ENCODE measurements at regions not wholly inside any gene's neighbourhood (a gene's known extent, or its start where the extent isn't known, plus 50 kb on each side); places are given as distances from the start of the nearest gene placed in this dataset.
"Not testable (repeated sequence)": the region's sequence is repeated elsewhere in the genome, so short reads cannot be mapped to it uniquely, and the experiment has no call there.

DNA sequence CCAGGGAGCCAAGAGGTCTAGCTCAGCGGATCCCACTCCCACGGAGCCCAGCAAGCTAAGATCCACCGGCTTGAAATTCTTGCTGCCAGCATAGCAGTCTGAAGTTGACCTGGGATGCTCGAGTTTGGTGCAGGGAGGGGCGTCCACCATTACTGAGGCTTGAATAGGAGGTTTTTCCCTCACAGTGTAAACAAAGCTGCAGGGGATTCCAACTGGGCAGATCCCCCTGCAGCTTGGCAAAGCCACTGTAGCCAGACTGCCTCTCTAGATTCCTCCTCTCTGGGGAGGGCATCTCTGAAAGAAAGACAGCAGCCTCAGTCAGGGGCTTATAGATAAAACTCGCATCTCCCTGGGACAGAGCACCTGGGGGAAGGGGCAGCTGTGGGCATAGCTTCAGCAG is 118.8 kb upstream of the PRICKLE1 start:
- H3K36me3 ChIP-seq (ENCODE audit: control insufficient read depth in 2 of 2, insufficient read depth in 2 of 2, low read length in 2 of 2); H3K9ac ChIP-seq (ENCODE audit: low read length in 2 of 2); H3K4me3 ChIP-seq (ENCODE audit: low read length in 2 of 2); H3K27me3 ChIP-seq (ENCODE audit: control insufficient read depth in 1 of 2, insufficient read depth in 2 of 2, low read length in 2 of 2); H3K27ac ChIP-seq (ENCODE audit: low read length); H3K4me1 ChIP-seq (ENCODE audit: control insufficient read depth, insufficient read depth, low read length); H3K9me3 ChIP-seq (ENCODE audit: control insufficient read depth in 2 of 2, low read length in 2 of 2): not testable (repeated sequence)

DNA sequence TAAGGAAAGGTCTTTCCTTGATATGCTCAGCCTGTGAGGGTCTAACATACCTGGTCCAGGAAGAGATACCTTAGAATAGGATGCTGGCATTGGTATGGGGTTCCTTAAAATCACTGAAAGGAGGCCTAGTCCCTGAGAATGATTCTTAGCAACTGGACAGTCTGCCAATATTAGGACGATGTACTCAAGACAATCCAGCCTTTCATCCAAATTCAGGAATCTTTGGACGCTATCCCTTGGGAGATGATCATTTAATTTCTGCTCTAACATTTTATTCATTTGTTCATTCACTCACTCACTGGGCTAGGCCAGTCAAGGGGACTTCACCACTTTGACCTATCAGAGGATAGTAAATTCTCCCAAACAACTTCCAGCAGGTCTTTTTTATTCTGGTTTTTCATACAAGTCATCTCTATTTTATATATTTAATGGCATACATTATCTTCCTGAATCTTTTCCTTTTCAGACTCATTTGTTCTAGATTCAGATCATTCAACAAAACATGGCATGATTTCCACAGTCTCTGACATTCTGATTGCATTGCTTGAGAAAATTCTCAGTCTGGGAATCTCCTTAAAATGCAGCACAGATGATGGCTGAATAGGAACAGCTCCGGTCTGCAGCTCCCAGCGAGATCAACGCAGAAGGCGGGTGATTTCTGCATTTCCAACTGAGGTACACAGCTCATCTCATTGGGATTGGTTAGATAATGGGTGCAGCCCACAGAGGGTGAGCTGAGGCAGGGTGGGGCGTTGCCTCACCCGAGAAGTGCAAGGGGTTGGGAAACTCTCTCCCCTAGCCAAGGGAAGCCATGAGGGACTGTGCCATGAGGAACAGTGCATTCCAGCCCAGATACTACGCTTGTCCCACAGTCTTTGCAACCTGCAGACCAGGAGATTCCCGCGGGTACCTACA is 118.0 kb upstream of the PRICKLE1 start:
- H3K4me3 ChIP-seq (ENCODE audit: low read length in 2 of 2): no peak overlapping the region
- no peaks in the 10 kb centered on the region for H3K27me3 ChIP-seq (ENCODE audit: control insufficient read depth in 1 of 2, insufficient read depth in 2 of 2, low read length in 2 of 2)

GRCh38 chr12:42706321-42706720 is 116.8 kb upstream of the PRICKLE1 start:
- no peaks in the 10 kb centered on the region for H3K4me1 ChIP-seq (ENCODE audit: control insufficient read depth, insufficient read depth, low read length)
- H3K27me3 ChIP-seq (ENCODE audit: control insufficient read depth in 1 of 2, insufficient read depth in 2 of 2, low read length in 2 of 2): no peaks in the 10 kb centered on the region
- no peak overlapping the region for H3K27ac ChIP-seq (ENCODE audit: low read length)
- H3K36me3 ChIP-seq (ENCODE audit: control insufficient read depth in 2 of 2, insufficient read depth in 2 of 2, low read length in 2 of 2): no peaks in the 10 kb centered on the region
- no peak overlapping the region for H3K4me3 ChIP-seq (ENCODE audit: low read length in 2 of 2)
- no peaks in the 10 kb centered on the region for H3K9me3 ChIP-seq (ENCODE audit: control insufficient read depth in 2 of 2, low read length in 2 of 2)
- no peak overlapping the region for H3K9ac ChIP-seq (ENCODE audit: low read length in 2 of 2)

More for the DNA sequence above, 118.0 kb upstream of the PRICKLE1 start:
- Histone ChIP-seq H3K4me1 (ENCODE audit: control insufficient read depth, insufficient read depth, low read length) (no peaks in the 10 kb centered on the region), H3K9ac (ENCODE audit: low read length in 2 of 2) (no peak overlapping the region), H3K36me3 (ENCODE audit: control insufficient read depth in 2 of 2, insufficient read depth in 2 of 2, low read length in 2 of 2) (no peaks in the 10 kb centered on the region), H3K27ac (ENCODE audit: low read length) (no peak overlapping the region), H3K9me3 (ENCODE audit: control insufficient read depth in 2 of 2, low read length in 2 of 2) (no peaks in the 10 kb centered on the region)

DNA sequence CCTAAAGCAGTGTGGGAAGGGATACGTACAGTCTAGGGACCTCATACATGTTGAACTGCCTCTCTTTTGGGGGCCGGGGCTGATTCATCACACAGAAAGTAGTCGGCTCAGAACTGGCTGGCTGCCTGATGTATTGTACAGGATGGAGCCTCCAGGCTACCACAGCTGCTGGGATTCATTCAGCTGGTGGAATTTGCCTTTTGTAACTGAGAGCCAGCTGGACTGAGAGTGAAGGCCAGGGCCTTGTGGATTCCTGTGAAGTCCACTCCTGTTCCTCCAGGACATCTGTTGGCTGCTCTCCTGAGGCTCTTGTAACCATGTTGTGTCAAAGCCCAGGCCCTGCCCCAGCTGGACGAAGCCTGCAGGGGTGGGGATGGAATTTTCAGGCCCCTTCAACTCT is 116.3 kb upstream of the PRICKLE1 start:
- H3K4me1 ChIP-seq (ENCODE audit: control insufficient read depth, insufficient read depth, low read length): no peaks in the 10 kb centered on the region
- no peaks in the 10 kb centered on the region for H3K9me3 ChIP-seq (ENCODE audit: control insufficient read depth in 2 of 2, low read length in 2 of 2)
- H3K27me3 ChIP-seq (ENCODE audit: control insufficient read depth in 1 of 2, insufficient read depth in 2 of 2, low read length in 2 of 2): no peaks in the 10 kb centered on the region
- no peak overlapping the region for H3K4me3 ChIP-seq (ENCODE audit: low read length in 2 of 2)
- no peaks in the 10 kb centered on the region for H3K36me3 ChIP-seq (ENCODE audit: control insufficient read depth in 2 of 2, insufficient read depth in 2 of 2, low read length in 2 of 2)
- H3K9ac ChIP-seq (ENCODE audit: low read length in 2 of 2): no peak overlapping the region
- no peak overlapping the region for H3K27ac ChIP-seq (ENCODE audit: low read length)

DNA sequence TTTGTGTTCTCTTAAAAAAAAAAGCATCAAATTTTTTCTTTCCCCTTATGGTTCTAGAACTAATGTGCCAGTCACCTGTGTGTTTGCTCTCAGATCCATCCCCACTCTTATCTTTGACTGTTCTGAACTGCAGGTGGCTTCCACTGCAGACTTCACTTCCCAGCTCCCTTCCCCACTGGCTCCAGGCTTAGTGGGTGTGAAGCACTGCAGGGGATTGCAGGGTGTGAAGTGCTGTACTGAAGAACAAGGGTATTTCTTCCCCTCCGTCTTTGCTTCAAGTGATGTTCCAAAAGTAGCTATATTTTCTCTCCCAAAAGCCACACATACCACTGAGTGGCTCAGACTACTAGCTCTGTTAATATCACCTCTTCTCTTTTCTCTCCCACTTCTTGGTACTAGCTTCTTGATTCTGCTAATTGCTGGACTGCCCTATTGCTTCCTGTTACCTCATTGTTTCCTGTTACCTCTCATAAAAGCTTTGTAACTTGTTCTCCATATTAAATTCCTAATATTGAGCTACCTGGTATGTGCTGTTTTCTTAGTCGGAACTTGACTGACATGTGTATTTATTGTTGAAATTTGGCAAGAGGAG is 115.4 kb upstream of the PRICKLE1 start:
- H3K4me3 ChIP-seq (ENCODE audit: low read length in 2 of 2): no peak overlapping the region

DNA sequence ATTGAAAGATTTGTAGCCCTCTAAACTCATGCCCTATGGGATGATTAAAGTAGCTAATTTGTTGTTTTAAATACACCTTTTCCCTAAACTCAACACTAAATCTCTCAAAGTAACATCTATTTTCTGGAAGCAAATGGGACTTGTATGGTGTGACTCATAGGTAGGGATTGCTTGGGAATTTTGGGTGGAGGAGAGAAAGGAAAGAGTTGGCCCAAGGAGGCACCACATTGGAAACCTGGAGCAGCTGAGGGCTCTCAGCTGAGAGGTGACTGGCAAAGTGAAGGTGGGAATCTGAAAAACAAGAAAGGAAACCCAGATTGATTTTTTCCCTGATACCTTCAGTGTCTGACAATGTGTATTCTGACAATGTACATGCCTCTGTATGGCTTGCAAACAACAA is 114.8 kb upstream of the PRICKLE1 start:
- H3K27ac ChIP-seq (ENCODE audit: low read length): no peak overlapping the region

More for the DNA sequence above, 115.4 kb upstream of the PRICKLE1 start:
- no peaks in the 10 kb centered on the region for H3K27me3 ChIP-seq (ENCODE audit: control insufficient read depth in 1 of 2, insufficient read depth in 2 of 2, low read length in 2 of 2)
- no peak overlapping the region for H3K9ac ChIP-seq (ENCODE audit: low read length in 2 of 2)
- no peaks in the 10 kb centered on the region for H3K4me1 ChIP-seq (ENCODE audit: control insufficient read depth, insufficient read depth, low read length)
- no peaks in the 10 kb centered on the region for H3K36me3 ChIP-seq (ENCODE audit: control insufficient read depth in 2 of 2, insufficient read depth in 2 of 2, low read length in 2 of 2)
- no peak overlapping the region for H3K27ac ChIP-seq (ENCODE audit: low read length)
- no peaks in the 10 kb centered on the region for H3K9me3 ChIP-seq (ENCODE audit: control insufficient read depth in 2 of 2, low read length in 2 of 2)

DNA sequence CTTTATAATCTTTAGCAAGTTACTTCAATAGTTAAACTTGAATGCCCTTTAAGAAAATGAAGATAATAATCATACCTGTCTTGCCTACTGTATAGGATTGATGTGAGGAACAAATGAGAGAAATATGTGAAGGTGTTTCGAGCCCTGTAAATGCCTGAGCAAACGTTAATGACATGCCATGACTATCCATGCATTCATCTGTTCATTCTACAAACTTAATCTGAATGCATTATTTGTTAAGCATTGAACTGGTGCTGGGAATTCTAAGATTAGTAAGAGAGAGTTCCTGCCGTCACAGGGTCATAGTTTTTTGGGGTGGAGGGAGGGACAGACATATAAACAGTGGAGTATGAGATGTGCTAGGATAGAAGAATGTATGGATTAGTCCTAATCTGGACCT is 111.5 kb upstream of the PRICKLE1 start:
- no peaks in the 10 kb centered on the region for H3K4me1 ChIP-seq (ENCODE audit: control insufficient read depth, insufficient read depth, low read length)
- no peaks in the 10 kb centered on the region for H3K9me3 ChIP-seq (ENCODE audit: control insufficient read depth in 2 of 2, low read length in 2 of 2)
- H3K36me3 ChIP-seq (ENCODE audit: control insufficient read depth in 2 of 2, insufficient read depth in 2 of 2, low read length in 2 of 2): no peaks in the 10 kb centered on the region
- no peak overlapping the region for H3K4me3 ChIP-seq (ENCODE audit: low read length in 2 of 2)
- H3K9ac ChIP-seq (ENCODE audit: low read length in 2 of 2): no peak overlapping the region
- no peaks in the 10 kb centered on the region for H3K27me3 ChIP-seq (ENCODE audit: control insufficient read depth in 1 of 2, insufficient read depth in 2 of 2, low read length in 2 of 2)
- H3K27ac ChIP-seq (ENCODE audit: low read length): no peak overlapping the region

More for the DNA sequence above, 114.8 kb upstream of the PRICKLE1 start:
- Histone ChIP-seq H3K36me3 (ENCODE audit: control insufficient read depth in 2 of 2, insufficient read depth in 2 of 2, low read length in 2 of 2) (no peaks in the 10 kb centered on the region), H3K9ac (ENCODE audit: low read length in 2 of 2) (no peak overlapping the region), H3K9me3 (ENCODE audit: control insufficient read depth in 2 of 2, low read length in 2 of 2) (no peaks in the 10 kb centered on the region), H3K4me1 (ENCODE audit: control insufficient read depth, insufficient read depth, low read length) (no peaks in the 10 kb centered on the region), H3K27me3 (ENCODE audit: control insufficient read depth in 1 of 2, insufficient read depth in 2 of 2, low read length in 2 of 2) (no peaks in the 10 kb centered on the region), H3K4me3 (ENCODE audit: low read length in 2 of 2) (no peak overlapping the region)

DNA sequence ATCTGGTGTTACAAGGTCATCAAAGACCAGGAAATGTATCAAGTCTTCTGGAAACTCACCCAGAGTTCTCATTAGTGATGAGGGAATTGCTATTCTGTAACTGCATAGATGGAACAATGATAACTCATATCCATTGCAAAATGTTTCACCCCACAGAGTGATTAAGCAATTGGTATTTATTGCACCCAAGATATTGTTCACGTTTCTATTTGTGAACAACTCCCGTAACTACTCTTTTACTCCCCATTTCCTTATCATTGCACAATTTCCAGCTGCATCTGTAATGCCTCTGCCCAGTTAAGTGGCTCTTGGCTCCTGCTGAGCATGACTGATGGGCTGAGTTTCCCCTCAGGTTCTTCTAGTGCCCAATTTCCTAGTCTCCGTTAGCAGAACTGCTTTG is 108.7 kb upstream of the PRICKLE1 start:
- H3K4me3 ChIP-seq (ENCODE audit: low read length in 2 of 2): no peak overlapping the region
- no peaks in the 10 kb centered on the region for H3K27me3 ChIP-seq (ENCODE audit: control insufficient read depth in 1 of 2, insufficient read depth in 2 of 2, low read length in 2 of 2)
- no peaks in the 10 kb centered on the region for H3K4me1 ChIP-seq (ENCODE audit: control insufficient read depth, insufficient read depth, low read length)
- no peaks in the 10 kb centered on the region for H3K36me3 ChIP-seq (ENCODE audit: control insufficient read depth in 2 of 2, insufficient read depth in 2 of 2, low read length in 2 of 2)
- H3K27ac ChIP-seq (ENCODE audit: low read length): no peak overlapping the region
- no peaks in the 10 kb centered on the region for H3K9me3 ChIP-seq (ENCODE audit: control insufficient read depth in 2 of 2, low read length in 2 of 2)
- no peak overlapping the region for H3K9ac ChIP-seq (ENCODE audit: low read length in 2 of 2)

- Histone ChIP-seq H3K9ac (ENCODE audit: low read length in 2 of 2) (no peak overlapping the region), H3K4me1 (ENCODE audit: control insufficient read depth, insufficient read depth, low read length) (no peaks in the 10 kb centered on the region), H3K27me3 (ENCODE audit: control insufficient read depth in 1 of 2, insufficient read depth in 2 of 2, low read length in 2 of 2) (no peaks in the 10 kb centered on the region), H3K9me3 (ENCODE audit: control insufficient read depth in 2 of 2, low read length in 2 of 2) (no peaks in the 10 kb centered on the region), H3K36me3 (ENCODE audit: control insufficient read depth in 2 of 2, insufficient read depth in 2 of 2, low read length in 2 of 2) (no peaks in the 10 kb centered on the region), H3K27ac (ENCODE audit: low read length) (no peak overlapping the region), H3K4me3 (ENCODE audit: low read length in 2 of 2) (no peak overlapping the region)
Observed at GRCh38 chr12:42696406-42697149, 107.0 kb upstream of the PRICKLE1 start.

DNA sequence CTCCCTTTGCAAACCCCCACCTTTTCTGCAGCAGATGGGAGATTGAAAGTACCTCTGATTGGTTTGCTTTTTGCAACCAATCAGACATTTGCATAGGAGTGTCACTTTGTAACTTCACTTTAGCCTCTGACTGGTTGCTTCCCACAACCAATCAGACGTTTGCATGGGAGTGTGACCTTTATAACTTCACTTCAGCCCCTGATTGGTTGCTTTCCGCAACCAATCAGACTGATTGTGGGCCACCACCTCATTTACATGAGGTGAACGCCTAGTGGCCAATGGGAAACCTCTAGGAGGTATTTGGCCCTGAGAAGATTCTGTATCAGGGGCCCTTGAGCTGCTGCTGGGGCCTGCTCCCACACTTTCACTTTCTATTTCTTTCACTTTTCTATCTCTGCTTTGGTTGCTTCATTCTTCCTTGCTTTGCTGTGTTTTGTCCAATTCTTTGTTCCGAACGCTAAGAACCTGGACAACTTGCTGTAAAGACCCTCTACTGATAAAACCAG is 106.0 kb upstream of the PRICKLE1 start:
- Histone ChIP-seq H3K27ac (ENCODE audit: low read length) (no peak overlapping the region), H3K36me3 (ENCODE audit: control insufficient read depth in 2 of 2, insufficient read depth in 2 of 2, low read length in 2 of 2) (no peaks in the 10 kb centered on the region), H3K4me3 (ENCODE audit: low read length in 2 of 2) (no peak overlapping the region), H3K9me3 (ENCODE audit: control insufficient read depth in 2 of 2, low read length in 2 of 2) (no peaks in the 10 kb centered on the region), H3K9ac (ENCODE audit: low read length in 2 of 2) (no peak overlapping the region), H3K27me3 (ENCODE audit: control insufficient read depth in 1 of 2, insufficient read depth in 2 of 2, low read length in 2 of 2) (no peaks in the 10 kb centered on the region), H3K4me1 (ENCODE audit: control insufficient read depth, insufficient read depth, low read length) (no peaks in the 10 kb centered on the region)
